GM19035 (cell line): ENCODE measurements at regions not wholly inside any gene's neighbourhood (a gene's known extent, or its start where the extent isn't known, plus 50 kb on each side); places are given as distances from the start of the nearest gene placed in this dataset.

Source experiments
- ATAC-seq: cut with Tn5 transposase; IDR thresholded peaks from one replicate; pipeline ENCODE4 v1.9.1; 2021; ENCODE audit not compliant: unreplicated experiment

- no peak for ATAC-seq
Observed at GRCh38 chr21:41074396-41075184, 93.4 kb upstream of the BACE2 start.

GRCh38 chr21:41075656-41076055 is 92.3 kb upstream of the BACE2 start:
- no peak for ATAC-seq

- no peak for ATAC-seq
Observed at GRCh38 chr21:41076064-41076463, 91.9 kb upstream of the BACE2 start.

- no peak for ATAC-seq
Observed at GRCh38 chr21:41079159-41079558, 88.8 kb upstream of the BACE2 start.

- ATAC-seq, result no peak
Observed at GRCh38 chr21:41080485-41081121, 87.4 kb upstream of the BACE2 start.

- no peak for ATAC-seq
Observed at GRCh38 chr21:41086569-41086968, 81.4 kb upstream of the BACE2 start.

- no peak for ATAC-seq
Observed at GRCh38 chr21:41090981-41091380, 77.0 kb upstream of the BACE2 start.

- ATAC-seq, result no peak
Observed at GRCh38 chr21:41091616-41092015, 76.3 kb upstream of the BACE2 start.

- no peak for ATAC-seq
Observed at GRCh38 chr21:41092312-41092711, 75.6 kb upstream of the BACE2 start.

GRCh38 chr21:41095983-41096382 is 72.0 kb upstream of the BACE2 start:
- ATAC-seq, result no peak

GRCh38 chr21:41098076-41098475 is 69.9 kb upstream of the BACE2 start:
- ATAC-seq, result no peak

- ATAC-seq, result no peak
Observed at GRCh38 chr21:41098481-41099042, 69.4 kb upstream of the BACE2 start.

GRCh38 chr21:41100826-41101550 is 67.0 kb upstream of the BACE2 start:
- no peak for ATAC-seq

- ATAC-seq, result no peak
Observed at GRCh38 chr21:41102281-41102680, 65.7 kb upstream of the BACE2 start.

GRCh38 chr21:41107602-41108001 is 60.4 kb upstream of the BACE2 start:
- ATAC-seq, result no peak

GRCh38 chr21:41108668-41109585 is 59.0 kb upstream of the BACE2 start:
- ATAC-seq, result no peak

- no peak for ATAC-seq
Observed at GRCh38 chr21:41110161-41110560, 57.8 kb upstream of the BACE2 start.

- ATAC-seq, result no peak
Observed at GRCh38 chr21:41110664-41111063, 57.3 kb upstream of the BACE2 start.

GRCh38 chr21:41111681-41112080 is 56.3 kb upstream of the BACE2 start:
- no peak for ATAC-seq
